ENCODE measurements at regions not wholly inside any gene's neighbourhood (a gene's known extent, or its start where the extent isn't known, plus 50 kb on each side); places are given as distances from the start of the nearest gene placed in this dataset.

- no peak overlapping the region for H3K4me3 ChIP-seq (ENCODE audit: low read depth, low read length)
- no peak for TF ChIP-seq CTCF (IDR thresholded peaks at IDR 0.05; ENCODE audit: low read depth, low read length)
Observed at GRCh38 chr2:19560785-19561184, 202.4 kb upstream of the OSR1 start.

GRCh38 chr2:19559596-19560240 is 201.3 kb upstream of the OSR1 start:
- no peak for TF ChIP-seq CTCF (IDR thresholded peaks at IDR 0.05; ENCODE audit: low read depth, low read length)
- H3K4me3 ChIP-seq (ENCODE audit: low read depth, low read length): no peak overlapping the region

GRCh38 chr2:19556648-19557047 is 198.2 kb upstream of the OSR1 start:
- TF ChIP-seq CTCF (IDR thresholded peaks at IDR 0.05; ENCODE audit: low read depth, low read length): no peak

GRCh38 chr2:19554520-19554919 is 196.1 kb upstream of the OSR1 start:
- no peak for TF ChIP-seq CTCF (IDR thresholded peaks at IDR 0.05; ENCODE audit: low read depth, low read length)
- no peak overlapping the region for H3K4me3 ChIP-seq (ENCODE audit: low read depth, low read length)

More at GRCh38 chr2:19556648-19557047, 198.2 kb upstream of the OSR1 start:
- no peak overlapping the region for H3K4me3 ChIP-seq (ENCODE audit: low read depth, low read length)

- no peak overlapping the region for H3K4me3 ChIP-seq (ENCODE audit: low read depth, low read length)
- TF ChIP-seq CTCF (IDR thresholded peaks at IDR 0.05; ENCODE audit: low read depth, low read length): no peak
Observed at GRCh38 chr2:19552270-19552669, 193.8 kb upstream of the OSR1 start.

- H3K4me3 ChIP-seq (ENCODE audit: low read depth, low read length): no peak overlapping the region
- TF ChIP-seq CTCF (IDR thresholded peaks at IDR 0.05; ENCODE audit: low read depth, low read length): no peak
Observed at GRCh38 chr2:19550750-19551149, 192.3 kb upstream of the OSR1 start.

- no peak overlapping the region for H3K4me3 ChIP-seq (ENCODE audit: low read depth, low read length)
- no peak for TF ChIP-seq CTCF (IDR thresholded peaks at IDR 0.05; ENCODE audit: low read depth, low read length)
Observed at GRCh38 chr2:19549821-19550220, 191.4 kb upstream of the OSR1 start.

Measured in WI38 (cell line).